Body of pancreas (tissue), 4 donors: ENCODE measurements at regions not wholly inside any gene's neighbourhood (a gene's known extent, or its start where the extent isn't known, plus 50 kb on each side); places are given as distances from the start of the nearest gene placed in this dataset.

Experiments
- POLR2A ChIP-seq, 3 donors: fragments of 450-650 bp; IDR thresholded peaks; one replicate each; pipeline ENCODE4 v1.6.1; 2016; ENCODE audit warnings: antibody characterized with exemption in 3 of 3, mild to moderate bottlenecking in 2 of 3
- TF ChIP-seq, protein P1 (sequence below), 7 experiments: fragments of 450-650 bp in 4 of 7; fragments of 200-600 bp in 3 of 7; sonication (generic) in 3 of 7; IDR thresholded peaks; one replicate each; pipeline ENCODE4 v1.5.1; 2016 to 2019; ENCODE audit warnings: antibody characterized with exemption in 7 of 7

DNA sequence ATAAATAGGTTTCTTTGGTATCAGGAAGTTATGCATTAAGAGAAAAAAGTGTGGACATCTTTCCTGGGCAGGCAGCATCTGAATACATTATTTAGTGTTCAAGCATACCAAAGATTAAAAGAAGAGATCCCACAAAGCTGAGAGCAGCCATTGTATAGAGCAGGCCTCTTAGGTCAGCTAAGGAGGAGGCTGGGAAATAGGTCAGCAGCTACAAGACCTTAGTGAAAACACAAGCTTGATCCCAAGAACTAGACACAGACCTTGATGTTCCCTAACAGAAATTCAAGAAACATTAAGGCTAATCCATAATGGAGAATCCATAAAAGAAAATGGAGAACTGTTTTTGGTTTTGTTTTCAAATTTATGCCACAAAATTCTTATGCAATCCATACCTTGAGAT, 135.3 kb upstream of the DPT start:
- TF ChIP-seq, protein P1, sequence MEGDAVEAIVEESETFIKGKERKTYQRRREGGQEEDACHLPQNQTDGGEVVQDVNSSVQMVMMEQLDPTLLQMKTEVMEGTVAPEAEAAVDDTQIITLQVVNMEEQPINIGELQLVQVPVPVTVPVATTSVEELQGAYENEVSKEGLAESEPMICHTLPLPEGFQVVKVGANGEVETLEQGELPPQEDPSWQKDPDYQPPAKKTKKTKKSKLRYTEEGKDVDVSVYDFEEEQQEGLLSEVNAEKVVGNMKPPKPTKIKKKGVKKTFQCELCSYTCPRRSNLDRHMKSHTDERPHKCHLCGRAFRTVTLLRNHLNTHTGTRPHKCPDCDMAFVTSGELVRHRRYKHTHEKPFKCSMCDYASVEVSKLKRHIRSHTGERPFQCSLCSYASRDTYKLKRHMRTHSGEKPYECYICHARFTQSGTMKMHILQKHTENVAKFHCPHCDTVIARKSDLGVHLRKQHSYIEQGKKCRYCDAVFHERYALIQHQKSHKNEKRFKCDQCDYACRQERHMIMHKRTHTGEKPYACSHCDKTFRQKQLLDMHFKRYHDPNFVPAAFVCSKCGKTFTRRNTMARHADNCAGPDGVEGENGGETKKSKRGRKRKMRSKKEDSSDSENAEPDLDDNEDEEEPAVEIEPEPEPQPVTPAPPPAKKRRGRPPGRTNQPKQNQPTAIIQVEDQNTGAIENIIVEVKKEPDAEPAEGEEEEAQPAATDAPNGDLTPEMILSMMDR (IDR thresholded peaks at IDR 0.05): no peak
- TF ChIP-seq POLR2A (IDR thresholded peaks at IDR 0.05): no peak
